Sigmoid colon (tissue), 4 donors: ENCODE measurements at regions not wholly inside any gene's neighbourhood (a gene's known extent, or its start where the extent isn't known, plus 50 kb on each side); places are given as distances from the start of the nearest gene placed in this dataset.

Experiments used
- EP300 ChIP-seq, 4 donors: sonication (generic); formaldehyde crosslinking; IDR thresholded peaks; one replicate each; pipeline ENCODE4 v1.6.1; 2017; ENCODE audit warnings: antibody characterized with exemption in 4 of 4
- TF ChIP-seq, protein P1 (sequence below), 4 experiments: fragments of 450-650 bp in 3 of 4; fragments of 200-600 bp in 1 of 4; IDR thresholded peaks; one replicate each; pipeline ENCODE4 v1.5.1; 2016 to 2019; ENCODE audit warnings: antibody characterized with exemption in 4 of 4, mild to moderate bottlenecking in 3 of 4, moderate library complexity in 2 of 4

DNA sequence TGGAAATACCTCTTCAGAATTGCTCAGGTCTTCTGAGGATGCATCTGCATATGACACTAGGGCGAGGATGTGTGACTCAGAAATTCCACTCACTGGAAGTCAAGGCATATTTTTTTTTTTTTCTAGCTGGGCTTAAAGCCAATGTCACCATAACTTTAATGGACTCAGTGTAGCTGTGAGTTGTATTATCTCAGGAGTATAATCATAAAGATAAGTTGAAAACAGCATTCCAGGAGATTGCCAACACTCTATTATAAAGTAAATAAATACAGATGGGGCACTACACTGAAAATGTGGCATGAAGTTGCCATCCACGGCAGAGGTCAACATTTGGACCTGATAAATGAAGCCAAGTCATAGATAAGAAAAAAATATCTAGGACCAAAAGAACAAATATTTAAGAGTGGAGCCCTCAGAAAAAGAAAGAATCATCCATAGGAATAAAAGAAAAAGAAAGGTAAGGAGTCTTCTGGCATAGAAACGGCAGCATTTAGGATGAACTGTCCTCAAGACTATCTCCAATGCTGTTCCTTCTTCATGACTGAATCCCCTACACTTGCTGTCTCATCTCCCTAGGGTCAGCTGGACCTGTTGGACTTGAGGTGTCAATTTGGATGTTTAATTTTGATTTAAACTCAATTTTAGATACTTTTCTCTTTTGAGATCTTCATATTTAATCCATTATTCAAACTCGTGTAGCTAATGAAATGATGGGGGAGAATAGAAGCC, 72.9 kb upstream of the CAV2 start:
- TF ChIP-seq, protein P1, sequence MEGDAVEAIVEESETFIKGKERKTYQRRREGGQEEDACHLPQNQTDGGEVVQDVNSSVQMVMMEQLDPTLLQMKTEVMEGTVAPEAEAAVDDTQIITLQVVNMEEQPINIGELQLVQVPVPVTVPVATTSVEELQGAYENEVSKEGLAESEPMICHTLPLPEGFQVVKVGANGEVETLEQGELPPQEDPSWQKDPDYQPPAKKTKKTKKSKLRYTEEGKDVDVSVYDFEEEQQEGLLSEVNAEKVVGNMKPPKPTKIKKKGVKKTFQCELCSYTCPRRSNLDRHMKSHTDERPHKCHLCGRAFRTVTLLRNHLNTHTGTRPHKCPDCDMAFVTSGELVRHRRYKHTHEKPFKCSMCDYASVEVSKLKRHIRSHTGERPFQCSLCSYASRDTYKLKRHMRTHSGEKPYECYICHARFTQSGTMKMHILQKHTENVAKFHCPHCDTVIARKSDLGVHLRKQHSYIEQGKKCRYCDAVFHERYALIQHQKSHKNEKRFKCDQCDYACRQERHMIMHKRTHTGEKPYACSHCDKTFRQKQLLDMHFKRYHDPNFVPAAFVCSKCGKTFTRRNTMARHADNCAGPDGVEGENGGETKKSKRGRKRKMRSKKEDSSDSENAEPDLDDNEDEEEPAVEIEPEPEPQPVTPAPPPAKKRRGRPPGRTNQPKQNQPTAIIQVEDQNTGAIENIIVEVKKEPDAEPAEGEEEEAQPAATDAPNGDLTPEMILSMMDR (IDR thresholded peaks at IDR 0.05): no peak
- peak in 3 of 4 donors; percentile 6 to 55 (median 18) for TF ChIP-seq EP300 (IDR thresholded peaks at IDR 0.05)
